SK-N-SH (cell line): ENCODE measurements at regions not wholly inside any gene's neighbourhood (a gene's known extent, or its start where the extent isn't known, plus 50 kb on each side); places are given as distances from the start of the nearest gene placed in this dataset.

Experiments
- EP300 ChIP-seq, 2 experiments: IDR thresholded peaks; 2 replicates each; pipeline versions ENCODE4 v1.4.0 to v1.6.1; 2012; ENCODE audit warnings: borderline replicate concordance in 1 of 2, low read depth in 1 of 2, low read length in 1 of 2
- EZH2phosphoT487 ChIP-seq: fragments of 200-600 bp; sonication (generic); IDR thresholded peaks from 2 replicates; pipeline ENCODE4 v1.6.1; 2017; ENCODE audit warnings: low read depth, mixed run types, mild to moderate bottlenecking, antibody characterized with exemption, moderate library complexity, borderline replicate concordance
- FOXJ3 ChIP-seq: sonication (generic); formaldehyde crosslinking; IDR thresholded peaks from 2 replicates; pipeline ENCODE4 v1.5.1; 2020; ENCODE audit warnings: mild to moderate bottlenecking, missing genetic modification reagents
- GABPA ChIP-seq: IDR thresholded peaks from 2 replicates; pipeline ENCODE4 v1.4.0; 2012; ENCODE audit warnings: low read depth, mild to moderate bottlenecking
- JUND ChIP-seq: IDR thresholded peaks from 2 replicates; pipeline ENCODE4 v1.4.0; 2012
- POLR2AphosphoS5 ChIP-seq: IDR thresholded peaks from 2 replicates; pipeline ENCODE4 v1.6.1; 2012; ENCODE audit warnings: low read depth, low read length
- RAD21 ChIP-seq: IDR thresholded peaks from 2 replicates; pipeline ENCODE4 v1.6.1; 2012; ENCODE audit warnings: mild to moderate bottlenecking, low read length
- RCOR1 ChIP-seq: fragments of 150-350 bp; IDR thresholded peaks from 2 replicates; pipeline ENCODE4 v1.6.1; 2017; ENCODE audit warnings: antibody characterized with exemption, low read length
- RFX5 ChIP-seq: IDR thresholded peaks from 2 replicates; pipeline ENCODE4 v1.6.1; 2012; ENCODE audit warnings: mild to moderate bottlenecking, improper control_type of control experiment, low read length
- TAF1 ChIP-seq: IDR thresholded peaks from 2 replicates; pipeline ENCODE4 v1.6.1; 2012; ENCODE audit warnings: low read depth, mild to moderate bottlenecking, low read length, moderate library complexity, borderline replicate concordance
- TF ChIP-seq, protein P1 (sequence below): IDR thresholded peaks from 2 replicates; pipeline ENCODE4 v1.4.0; 2012; ENCODE audit warnings: low read depth
- TF ChIP-seq, protein P2 (sequence below): fragments of 200-600 bp; sonication (generic); IDR thresholded peaks from 2 replicates; pipeline ENCODE4 v1.6.1; 2017; ENCODE audit warnings: antibody characterized with exemption, mild to moderate bottlenecking, moderate library complexity

DNA sequence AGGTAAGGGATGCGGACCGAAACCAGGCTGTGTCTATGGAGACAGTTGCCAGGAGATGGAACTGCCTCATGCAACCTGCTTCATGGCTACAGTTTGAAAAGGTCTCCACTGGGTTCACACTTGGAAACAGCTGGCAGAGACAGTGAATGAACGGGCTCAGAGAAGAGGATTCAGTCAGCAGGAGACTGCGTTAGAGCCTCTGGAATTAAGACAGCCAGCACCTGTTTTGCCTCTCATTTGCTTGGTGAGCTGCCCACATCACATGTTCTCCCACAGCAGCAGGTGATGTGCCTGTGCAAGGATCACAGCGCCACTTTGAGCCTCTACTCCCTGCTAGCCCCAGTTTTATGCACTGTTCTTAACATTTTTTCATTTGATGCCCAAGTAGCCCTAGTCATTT, 321.0 kb downstream of the PLPP3 start:
- TF ChIP-seq RAD21, result no peak
- no peak for TF ChIP-seq POLR2AphosphoS5
- TF ChIP-seq EZH2phosphoT487, result no peak
- no peak for TF ChIP-seq RFX5
- TF ChIP-seq, protein P1, sequence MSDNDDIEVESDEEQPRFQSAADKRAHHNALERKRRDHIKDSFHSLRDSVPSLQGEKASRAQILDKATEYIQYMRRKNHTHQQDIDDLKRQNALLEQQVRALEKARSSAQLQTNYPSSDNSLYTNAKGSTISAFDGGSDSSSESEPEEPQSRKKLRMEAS, result no peak
- TF ChIP-seq, protein P2, sequence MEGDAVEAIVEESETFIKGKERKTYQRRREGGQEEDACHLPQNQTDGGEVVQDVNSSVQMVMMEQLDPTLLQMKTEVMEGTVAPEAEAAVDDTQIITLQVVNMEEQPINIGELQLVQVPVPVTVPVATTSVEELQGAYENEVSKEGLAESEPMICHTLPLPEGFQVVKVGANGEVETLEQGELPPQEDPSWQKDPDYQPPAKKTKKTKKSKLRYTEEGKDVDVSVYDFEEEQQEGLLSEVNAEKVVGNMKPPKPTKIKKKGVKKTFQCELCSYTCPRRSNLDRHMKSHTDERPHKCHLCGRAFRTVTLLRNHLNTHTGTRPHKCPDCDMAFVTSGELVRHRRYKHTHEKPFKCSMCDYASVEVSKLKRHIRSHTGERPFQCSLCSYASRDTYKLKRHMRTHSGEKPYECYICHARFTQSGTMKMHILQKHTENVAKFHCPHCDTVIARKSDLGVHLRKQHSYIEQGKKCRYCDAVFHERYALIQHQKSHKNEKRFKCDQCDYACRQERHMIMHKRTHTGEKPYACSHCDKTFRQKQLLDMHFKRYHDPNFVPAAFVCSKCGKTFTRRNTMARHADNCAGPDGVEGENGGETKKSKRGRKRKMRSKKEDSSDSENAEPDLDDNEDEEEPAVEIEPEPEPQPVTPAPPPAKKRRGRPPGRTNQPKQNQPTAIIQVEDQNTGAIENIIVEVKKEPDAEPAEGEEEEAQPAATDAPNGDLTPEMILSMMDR, result no peak
- TF ChIP-seq EP300 (IDR thresholded peaks at IDR 0.05; ENCODE audit: borderline replicate concordance in 1 of 2, low read depth in 1 of 2, low read length in 1 of 2), result no peak
- no peak for TF ChIP-seq TAF1
- no peak for TF ChIP-seq GABPA
- no peak for TF ChIP-seq RCOR1
- TF ChIP-seq FOXJ3, result no peak
- no peak for TF ChIP-seq JUND
